Stimulated activated naive CD4-positive, alpha-beta T cell (primary cell): ENCODE measurements at regions not wholly inside any gene's neighbourhood (a gene's known extent, or its start where the extent isn't known, plus 50 kb on each side); places are given as distances from the start of the nearest gene placed in this dataset.

Experiments
- DNase-seq, 6 experiments: peaks; one replicate each; lab custom pipeline; 2025; lab: John Stamatoyannopoulos, UW

GRCh38 chr10:10110844-10111490 is 906.7 kb upstream of the CELF2 start:
- no peak for DNase-seq

GRCh38 chr10:10118131-10118530 is 899.5 kb upstream of the CELF2 start:
- DNase-seq, result no peak

- DNase-seq, result no peak
These were observed 897.0 kb upstream of the CELF2 start for GRCh38 chr10:10120671-10121070.

GRCh38 chr10:10125676-10126075 is 892.0 kb upstream of the CELF2 start:
- no peak for DNase-seq

GRCh38 chr10:10126218-10126617 is 891.5 kb upstream of the CELF2 start:
- DNase-seq, result no peak

GRCh38 chr10:10128387-10128786 is 889.3 kb upstream of the CELF2 start:
- DNase-seq, result no peak

- no peak for DNase-seq
These were observed 887.0 kb upstream of the CELF2 start for GRCh38 chr10:10130686-10131085.

- no peak for DNase-seq
These were observed 885.7 kb upstream of the CELF2 start for GRCh38 chr10:10132009-10132408.

GRCh38 chr10:10133281-10133680 is 884.4 kb upstream of the CELF2 start:
- no peak for DNase-seq

- DNase-seq, result peak in 1 of 6 experiments; percentile 8
These were observed 879.0 kb upstream of the CELF2 start for GRCh38 chr10:10138685-10139084.

GRCh38 chr10:10141782-10142382 is 875.8 kb upstream of the CELF2 start:
- DNase-seq, result no peak

- no peak for DNase-seq
These were observed 871.1 kb upstream of the CELF2 start for GRCh38 chr10:10146604-10147003.

GRCh38 chr10:10149899-10150298 is 867.8 kb upstream of the CELF2 start:
- DNase-seq, result no peak

- no peak for DNase-seq
These were observed 860.6 kb upstream of the CELF2 start for GRCh38 chr10:10156917-10157600.

- DNase-seq, result no peak
These were observed 856.8 kb upstream of the CELF2 start for GRCh38 chr10:10160821-10161312.

GRCh38 chr10:10164848-10165247 is 852.8 kb upstream of the CELF2 start:
- no peak for DNase-seq

- DNase-seq, result no peak
These were observed 852.3 kb upstream of the CELF2 start for GRCh38 chr10:10165415-10165814.

- DNase-seq, result no peak
These were observed 839.2 kb upstream of the CELF2 start for GRCh38 chr10:10178476-10178875.

- DNase-seq, result no peak
These were observed 823.8 kb upstream of the CELF2 start for GRCh38 chr10:10193848-10194247.

GRCh38 chr10:10196701-10197100 is 821.0 kb upstream of the CELF2 start:
- DNase-seq, result no peak

- no peak for DNase-seq
These were observed 820.2 kb upstream of the CELF2 start for GRCh38 chr10:10197423-10197822.

- no peak for DNase-seq
These were observed 819.3 kb upstream of the CELF2 start for GRCh38 chr10:10198363-10198762.

GRCh38 chr10:10204415-10204814 is 813.3 kb upstream of the CELF2 start:
- DNase-seq, result no peak
